Keratinocyte (primary cell): ENCODE measurements at regions not wholly inside any gene's neighbourhood (a gene's known extent, or its start where the extent isn't known, plus 50 kb on each side); places are given as distances from the start of the nearest gene placed in this dataset.

Experiments
- DNase-seq: peaks from one replicate; pipeline ENCODE4 v3.0.0-alpha.2; 2011; ENCODE audit warnings: low read depth, missing footprints, low spot score
- FAIRE-seq: peaks from 2 replicates; lab custom pipeline; 2011; peaks lifted over from hg19 to GRCh38; lab: Jason Lieb, UNC
- H2AFZ ChIP-seq: 2 replicates; pipeline ENCODE4 v1.6.0; 2012; ENCODE audit warnings: low read length, control low read depth, inconsistent platforms; ENCODE audit not compliant: control insufficient read depth
- H3K27ac ChIP-seq: 2 replicates; pipeline ENCODE4 v1.5.1; 2011; ENCODE audit warnings: low read length; ENCODE audit not compliant: control insufficient read depth, insufficient read depth
- H3K27me3 ChIP-seq: 3 replicates; pipeline ENCODE4 v1.6.0; 2011; ENCODE audit warnings: low read length; ENCODE audit not compliant: control insufficient read depth, insufficient read depth; ENCODE audit errors: extremely low read depth
- H3K36me3 ChIP-seq, 2 experiments: 2 replicates in 1 of 2; 3 replicates in 1 of 2; pipeline ENCODE4 v1.5.1; 2011; ENCODE audit warnings: low read length in 2 of 2, mild to moderate bottlenecking in 1 of 2; ENCODE audit not compliant: control insufficient read depth in 2 of 2, insufficient read depth in 2 of 2; ENCODE audit errors: extremely low read depth in 1 of 2
- H3K4me1 ChIP-seq: 3 replicates; pipeline ENCODE4 v1.5.1; 2011; ENCODE audit warnings: low read length; ENCODE audit not compliant: control insufficient read depth, insufficient read depth; ENCODE audit errors: extremely low read depth
- H3K4me2 ChIP-seq: 3 replicates; pipeline ENCODE4 v1.6.0; 2011; ENCODE audit warnings: low read depth, low read length; ENCODE audit not compliant: control insufficient read depth, insufficient read depth; ENCODE audit errors: extremely low read depth
- H3K4me3 ChIP-seq, 3 experiments: fragments of 200-600 bp in 1 of 3; sonication (generic) in 1 of 3; 2 replicates in 2 of 3; 3 replicates in 1 of 3; pipeline ENCODE4 v1.5.1; 2011 to 2016; ENCODE audit warnings: low read length in 3 of 3, mild to moderate bottlenecking in 3 of 3, control low read depth in 2 of 3, inconsistent platforms in 1 of 3, low read depth in 1 of 3, mixed read lengths in 1 of 3, mixed run types in 1 of 3, moderate library complexity in 1 of 3; ENCODE audit not compliant: control insufficient read depth in 2 of 3, insufficient read depth in 2 of 3; ENCODE audit errors: extremely low read depth in 1 of 3
- H3K79me2 ChIP-seq: 2 replicates; pipeline ENCODE4 v1.6.0; 2012; ENCODE audit warnings: low read length; ENCODE audit not compliant: control insufficient read depth, insufficient read depth
- H3K9ac ChIP-seq: 3 replicates; pipeline ENCODE4 v1.6.0; 2011; ENCODE audit warnings: low read length; ENCODE audit not compliant: control insufficient read depth, insufficient read depth; ENCODE audit errors: extremely low read depth
- H3K9me1 ChIP-seq: 3 replicates; pipeline ENCODE4 v1.6.0; 2011; ENCODE audit warnings: low read length; ENCODE audit not compliant: control insufficient read depth, insufficient read depth; ENCODE audit errors: extremely low read depth
- H3K9me3 ChIP-seq: 2 replicates; pipeline ENCODE4 v1.5.1; 2012; ENCODE audit warnings: low read depth, low read length; ENCODE audit not compliant: control insufficient read depth
- H4K20me1 ChIP-seq: 3 replicates; pipeline ENCODE4 v1.6.0; 2011; ENCODE audit warnings: low read length; ENCODE audit not compliant: control insufficient read depth, insufficient read depth; ENCODE audit errors: extremely low read depth
- EZH2 ChIP-seq: IDR thresholded peaks from one replicate; pipeline ENCODE4 v1.6.1; 2012; ENCODE audit warnings: inconsistent platforms, mild to moderate bottlenecking, low read length, moderate library complexity
- dilution Hi-C: fragments of 300-500 bp; cut with MboI; formaldehyde crosslinking; loops from one replicate; pipeline ENCODE4 v1.7.0; 2020; ENCODE audit warnings: low sequenced_read_pairs; ENCODE audit not compliant: extremely low pct_ligation_motif_present
- TF ChIP-seq, protein P1 (sequence below), 3 experiments: IDR thresholded peaks in 1 of 3; conservative IDR thresholded peaks in 1 of 3; optimal IDR thresholded peaks in 1 of 3; 2 replicates in 2 of 3; 3 replicates in 1 of 3; pipeline versions ENCODE3 to v1.5.1; 2011; ENCODE audit warnings: low read length in 3 of 3, mild to moderate bottlenecking in 3 of 3, moderate library complexity in 2 of 3, control low read depth in 1 of 3, inconsistent platforms in 1 of 3; ENCODE audit not compliant: insufficient read depth in 2 of 3; ENCODE audit errors: extremely low read depth in 1 of 3

DNA sequence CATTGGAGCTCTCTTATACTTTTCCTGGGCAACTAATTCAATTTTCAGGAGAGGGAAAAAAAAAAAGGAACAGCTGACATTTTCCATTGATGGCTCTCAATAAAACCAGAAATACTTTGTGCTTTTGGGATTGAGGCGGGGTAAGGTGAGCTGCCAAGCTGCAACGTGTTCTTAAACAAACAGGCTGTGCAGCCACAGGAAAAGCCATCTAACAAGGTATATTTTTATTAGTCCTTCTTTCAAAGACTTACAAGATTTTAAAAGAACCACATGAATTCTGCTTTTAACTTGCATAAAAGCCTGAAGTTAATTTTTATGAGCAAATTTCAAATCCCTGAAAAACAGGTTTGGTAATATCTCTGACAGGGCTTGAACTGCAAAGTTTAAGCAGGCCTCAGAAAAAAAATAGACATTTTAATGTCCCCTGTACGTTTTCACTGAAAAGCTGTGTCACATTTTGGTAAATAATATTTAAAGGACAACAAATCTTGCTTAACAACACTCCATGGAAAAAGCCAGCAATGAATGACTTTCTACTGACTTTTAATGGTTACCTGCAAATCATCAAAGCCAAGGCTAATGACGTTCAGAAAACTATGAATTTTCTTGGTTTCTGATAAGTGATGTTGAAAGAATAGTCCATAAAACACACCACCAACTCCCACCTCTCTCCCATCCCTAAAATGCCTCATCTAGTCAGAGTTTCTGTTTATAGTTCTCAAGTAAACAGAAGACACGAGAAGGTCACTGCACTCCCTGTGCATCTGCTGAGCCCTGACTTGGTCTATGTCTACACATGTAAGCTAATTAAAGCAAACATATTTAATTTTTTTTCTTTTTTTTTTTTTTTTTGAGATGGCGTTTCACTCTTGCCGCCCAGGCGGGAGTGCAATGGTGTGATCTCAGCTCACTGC is 433.6 kb downstream of the PIK3R1 start:
- H2AFZ ChIP-seq, result no peak overlapping the region
- TF ChIP-seq, protein P1, sequence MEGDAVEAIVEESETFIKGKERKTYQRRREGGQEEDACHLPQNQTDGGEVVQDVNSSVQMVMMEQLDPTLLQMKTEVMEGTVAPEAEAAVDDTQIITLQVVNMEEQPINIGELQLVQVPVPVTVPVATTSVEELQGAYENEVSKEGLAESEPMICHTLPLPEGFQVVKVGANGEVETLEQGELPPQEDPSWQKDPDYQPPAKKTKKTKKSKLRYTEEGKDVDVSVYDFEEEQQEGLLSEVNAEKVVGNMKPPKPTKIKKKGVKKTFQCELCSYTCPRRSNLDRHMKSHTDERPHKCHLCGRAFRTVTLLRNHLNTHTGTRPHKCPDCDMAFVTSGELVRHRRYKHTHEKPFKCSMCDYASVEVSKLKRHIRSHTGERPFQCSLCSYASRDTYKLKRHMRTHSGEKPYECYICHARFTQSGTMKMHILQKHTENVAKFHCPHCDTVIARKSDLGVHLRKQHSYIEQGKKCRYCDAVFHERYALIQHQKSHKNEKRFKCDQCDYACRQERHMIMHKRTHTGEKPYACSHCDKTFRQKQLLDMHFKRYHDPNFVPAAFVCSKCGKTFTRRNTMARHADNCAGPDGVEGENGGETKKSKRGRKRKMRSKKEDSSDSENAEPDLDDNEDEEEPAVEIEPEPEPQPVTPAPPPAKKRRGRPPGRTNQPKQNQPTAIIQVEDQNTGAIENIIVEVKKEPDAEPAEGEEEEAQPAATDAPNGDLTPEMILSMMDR (optimal IDR thresholded peaks at IDR 0.05 in 1 of 3, IDR thresholded peaks at IDR 0.05 in 1 of 3, conservative IDR thresholded peaks at IDR 0.05 in 1 of 3; ENCODE audit: extremely low read depth in 1 of 3, insufficient read depth in 2 of 3, low read length in 3 of 3), result no peak
- TF ChIP-seq EZH2, result no peak
- no peaks in the 10 kb centered on the region for H3K36me3 ChIP-seq
- no peaks in the 10 kb centered on the region for H3K9me1 ChIP-seq
- FAIRE-seq, result no peak
- no peak overlapping the region for H3K4me3 ChIP-seq
- no peaks in the 10 kb centered on the region for H4K20me1 ChIP-seq
- DNase-seq, result no peak
- H3K4me2 ChIP-seq, result no peak overlapping the region
- H3K27ac ChIP-seq, result no peak overlapping the region
- no peak overlapping the region for H3K9ac ChIP-seq
- dilution Hi-C loops, result no loop called here
- H3K4me1 ChIP-seq, result no peaks in the 10 kb centered on the region
- H3K27me3 ChIP-seq, result no peaks in the 10 kb centered on the region
- no peaks in the 10 kb centered on the region for H3K9me3 ChIP-seq
- no peaks in the 10 kb centered on the region for H3K79me2 ChIP-seq

DNA sequence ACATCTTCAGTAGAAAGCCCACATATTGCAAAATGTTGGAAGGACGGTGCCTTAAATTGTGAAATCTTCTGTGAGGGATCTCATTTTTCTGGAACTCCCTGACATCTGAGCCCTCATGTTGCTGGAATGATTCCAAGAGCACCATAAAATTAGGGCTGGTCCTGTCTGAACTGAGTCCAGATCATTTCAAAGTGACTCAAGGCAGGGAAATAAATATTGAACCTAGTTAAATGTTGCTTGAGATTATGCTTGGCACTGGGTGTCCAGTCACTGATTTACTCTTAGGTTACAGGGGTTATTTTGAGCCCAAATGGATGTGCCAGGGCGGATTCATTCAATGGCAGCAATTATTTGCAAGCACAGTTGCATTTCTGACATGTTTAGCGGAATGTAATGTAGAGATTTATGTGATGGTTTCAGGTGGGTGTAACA is 437.0 kb downstream of the PIK3R1 start:
- DNase-seq, result no peak
- dilution Hi-C loops, result no loop called here

More for the DNA sequence above, 437.0 kb downstream of the PIK3R1 start:
- no peaks in the 10 kb centered on the region for H3K27me3 ChIP-seq
- no peaks in the 10 kb centered on the region for H3K9me3 ChIP-seq
- H3K4me1 ChIP-seq, result peaks cover 4% of the 10 kb centered on the region
- TF ChIP-seq, protein P1 (optimal IDR thresholded peaks at IDR 0.05 in 1 of 3, IDR thresholded peaks at IDR 0.05 in 1 of 3, conservative IDR thresholded peaks at IDR 0.05 in 1 of 3; ENCODE audit: extremely low read depth in 1 of 3, insufficient read depth in 2 of 3, low read length in 3 of 3), result no peak
- no peak for TF ChIP-seq EZH2
- H3K4me3 ChIP-seq, result no peak overlapping the region
- no peaks in the 10 kb centered on the region for H3K9me1 ChIP-seq
- no peak overlapping the region for H2AFZ ChIP-seq
- no peak overlapping the region for H3K9ac ChIP-seq
- H3K27ac ChIP-seq, result no peak overlapping the region
- FAIRE-seq, result no peak
- H3K79me2 ChIP-seq, result no peaks in the 10 kb centered on the region
- no peak overlapping the region for H3K4me2 ChIP-seq
- no peaks in the 10 kb centered on the region for H3K36me3 ChIP-seq
- no peaks in the 10 kb centered on the region for H4K20me1 ChIP-seq
